ENCODE measurements at regions not wholly inside any gene's neighbourhood (a gene's known extent, or its start where the extent isn't known, plus 50 kb on each side); places are given as distances from the start of the nearest gene placed in this dataset.
"Not testable (repeated sequence)": the region's sequence is repeated elsewhere in the genome, so short reads cannot be mapped to it uniquely, and the experiment has no call there.

GRCh38 chr2:47279525-47279924 lies 89.6 kb upstream of the EPCAM start:
- not testable (repeated sequence) for TF ChIP-seq CTCF, POLR2A (IDR thresholded peaks at IDR 0.05)

Data from right lobe of liver (tissue), 4 donors.